Suppressor macrophage treated with lipopolysaccharide for 4 hours (primary cell): ENCODE measurements at regions not wholly inside any gene's neighbourhood (a gene's known extent, or its start where the extent isn't known, plus 50 kb on each side); places are given as distances from the start of the nearest gene placed in this dataset.
"Not testable (repeated sequence)": the region's sequence is repeated elsewhere in the genome, so short reads cannot be mapped to it uniquely, and the experiment has no call there.

ENCODE experiments used
- DNase-seq: peaks from one replicate; pipeline ENCODE4 v3.0.0-alpha.2; 2020

DNA sequence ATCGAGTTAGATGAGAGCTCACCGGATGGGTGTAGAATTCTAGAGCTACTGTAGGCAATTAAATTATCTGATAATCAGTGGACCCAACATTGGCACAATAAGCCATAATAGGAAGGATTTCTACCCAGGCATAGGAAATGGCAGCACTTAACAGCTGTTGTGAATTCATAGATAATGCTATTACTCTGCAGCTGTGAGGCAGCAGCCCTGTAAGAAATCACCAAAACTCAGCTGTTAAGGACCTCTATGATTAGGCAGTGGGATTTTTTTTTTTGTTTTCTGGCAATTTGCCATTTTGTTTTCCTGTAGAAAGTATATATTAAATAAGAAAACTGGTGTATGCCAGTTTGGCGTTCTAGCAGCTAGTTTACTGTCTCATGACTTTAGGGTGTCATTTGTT, 609.1 kb upstream of the SLC35B3 start:
- no peak for DNase-seq

DNA sequence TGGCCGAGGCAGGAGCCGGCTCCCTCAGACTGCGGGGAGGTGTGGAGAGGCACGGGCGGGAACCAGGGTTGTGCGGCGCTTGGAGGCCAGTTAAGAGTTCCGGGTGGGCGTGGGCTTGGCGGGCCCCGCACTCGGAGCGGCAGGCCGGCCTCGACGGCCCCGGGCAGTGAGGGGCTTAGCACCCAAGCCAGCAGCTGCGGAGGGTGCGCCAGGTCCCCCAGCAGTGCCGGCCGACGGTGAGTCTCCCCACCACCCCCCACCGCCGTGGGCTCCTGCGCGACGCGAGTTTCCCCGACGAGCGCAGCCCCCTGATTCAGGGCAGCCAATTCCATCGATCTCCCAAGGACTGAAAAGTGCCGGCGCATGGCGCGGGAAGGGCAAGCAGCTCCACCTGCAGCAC, 605.4 kb upstream of the SLC35B3 start:
- DNase-seq = no peak

DNA sequence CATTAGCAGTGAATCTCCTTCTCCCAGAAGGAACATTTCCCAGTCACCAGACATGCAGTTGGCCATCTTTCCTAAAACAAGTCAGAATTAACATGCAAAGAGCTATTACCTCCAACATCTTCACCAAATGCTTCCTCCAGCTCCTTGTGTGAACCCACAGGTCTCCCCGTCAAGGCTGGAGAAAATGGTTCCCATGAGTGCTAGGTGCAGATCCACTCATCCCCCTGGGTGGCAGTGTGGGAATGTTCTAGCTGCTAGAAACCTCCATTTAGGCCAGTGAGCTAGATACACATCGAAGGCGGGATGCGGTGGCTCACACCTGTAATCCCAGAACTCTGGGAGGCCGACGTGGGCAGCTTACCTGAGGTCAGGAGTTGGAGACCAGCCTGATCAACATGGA, 603.9 kb upstream of the SLC35B3 start:
- DNase-seq = no peak

DNA sequence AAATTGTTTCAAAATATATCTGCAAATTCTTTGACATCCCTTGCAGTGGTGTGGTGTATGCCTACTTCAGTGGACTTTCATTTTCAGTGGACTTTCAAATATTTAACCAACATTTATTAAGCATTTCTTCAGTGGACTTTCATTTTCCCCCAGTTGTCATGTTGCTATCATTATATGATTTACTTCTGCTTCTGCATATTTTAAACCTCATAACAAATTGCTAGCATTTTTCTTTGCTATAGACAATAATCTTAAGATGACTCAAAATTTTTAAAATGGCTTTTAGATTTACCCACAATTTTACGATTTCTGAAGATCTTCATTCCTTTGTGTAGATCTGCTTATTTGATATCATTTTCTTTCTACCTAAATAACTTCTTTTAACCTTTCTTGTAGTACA, 592.7 kb upstream of the SLC35B3 start:
- DNase-seq = no peak

DNA sequence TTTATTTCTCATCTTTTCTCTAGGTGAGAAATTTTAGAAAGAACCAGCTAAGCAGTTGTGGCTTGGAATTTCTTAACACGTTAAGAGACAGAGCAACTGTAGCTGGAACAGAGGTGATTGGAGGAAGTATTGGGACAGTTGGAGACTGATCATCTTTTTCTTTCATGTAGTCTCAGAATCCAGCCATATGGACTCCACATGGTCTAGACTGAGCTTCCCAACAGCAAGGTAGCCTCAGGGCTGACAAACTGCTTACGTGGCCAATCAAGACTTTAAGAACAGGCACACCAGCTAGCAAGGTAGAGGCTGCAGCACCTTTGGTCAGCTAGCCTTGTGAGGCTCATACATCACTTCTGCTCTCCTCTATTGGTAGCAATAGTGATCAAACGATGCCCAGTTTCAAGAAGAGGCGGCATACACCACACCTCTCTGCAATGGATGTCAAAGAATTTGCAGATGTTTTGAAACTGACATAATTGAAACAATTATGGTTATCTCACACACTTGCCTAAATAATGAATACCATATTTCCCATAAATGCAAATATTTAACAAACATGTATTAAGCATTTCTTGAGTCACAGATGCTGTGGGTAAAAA, 590.5 kb upstream of the SLC35B3 start:
- no peak for DNase-seq

DNA sequence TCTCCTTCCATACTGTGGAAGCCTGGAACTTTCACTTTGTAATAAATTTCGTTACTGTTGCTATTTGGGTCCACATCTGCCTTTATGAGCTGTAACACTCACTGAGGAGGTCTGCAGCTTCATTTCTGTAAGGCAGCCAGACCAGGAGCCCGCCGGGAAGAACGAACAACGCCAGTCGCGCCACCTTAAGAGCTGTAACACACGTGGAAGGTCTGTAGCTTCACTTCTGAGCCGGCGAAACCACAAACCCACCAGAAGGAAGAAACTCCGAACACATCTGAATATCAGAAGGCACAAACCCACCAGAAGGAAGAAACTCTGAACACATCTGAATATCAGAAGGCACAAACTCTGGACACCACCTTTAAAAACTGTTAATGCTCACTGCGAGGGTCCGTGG, 589.9 kb upstream of the SLC35B3 start:
- no peak for DNase-seq

DNA sequence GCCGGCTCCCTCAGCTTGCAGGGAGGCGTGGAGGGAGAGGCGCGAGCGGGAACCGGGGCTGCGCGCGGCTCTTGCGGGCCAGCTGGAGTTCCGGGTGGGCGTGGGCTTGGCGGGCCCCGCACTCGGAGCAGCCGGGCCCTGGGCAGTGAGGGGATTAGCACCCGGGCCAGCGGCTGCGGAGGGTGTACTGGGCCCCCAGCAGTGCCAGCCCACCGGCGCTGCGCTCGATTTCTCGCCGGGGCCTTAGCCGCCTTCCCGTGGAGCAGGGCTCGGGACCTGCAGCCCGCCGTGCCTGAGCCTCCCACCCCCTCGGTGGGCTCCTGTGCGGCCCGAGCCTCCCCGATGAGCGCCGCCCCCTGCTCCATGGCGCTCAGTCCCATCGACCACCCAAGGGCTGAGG, 588.9 kb upstream of the SLC35B3 start:
- DNase-seq = not testable (repeated sequence)

DNA sequence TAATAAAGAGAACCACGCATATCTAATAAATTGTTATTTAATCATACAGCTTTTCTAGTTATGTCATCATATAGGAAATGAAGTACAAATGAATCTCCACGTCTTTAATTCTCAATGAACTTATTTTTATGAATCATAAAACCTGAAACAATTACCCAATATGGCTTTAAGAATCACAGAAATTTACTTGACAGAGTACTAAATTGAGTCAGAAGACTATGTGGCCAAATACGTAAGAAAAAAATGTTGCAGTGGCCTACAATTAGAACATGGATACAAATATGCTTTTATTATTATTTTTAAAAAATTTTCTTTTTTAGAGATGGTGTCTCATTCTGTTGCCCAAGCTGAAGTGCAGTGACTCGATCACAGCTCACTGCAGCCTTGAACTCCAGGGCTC, 584.7 kb upstream of the SLC35B3 start:
- no peak for DNase-seq

DNA sequence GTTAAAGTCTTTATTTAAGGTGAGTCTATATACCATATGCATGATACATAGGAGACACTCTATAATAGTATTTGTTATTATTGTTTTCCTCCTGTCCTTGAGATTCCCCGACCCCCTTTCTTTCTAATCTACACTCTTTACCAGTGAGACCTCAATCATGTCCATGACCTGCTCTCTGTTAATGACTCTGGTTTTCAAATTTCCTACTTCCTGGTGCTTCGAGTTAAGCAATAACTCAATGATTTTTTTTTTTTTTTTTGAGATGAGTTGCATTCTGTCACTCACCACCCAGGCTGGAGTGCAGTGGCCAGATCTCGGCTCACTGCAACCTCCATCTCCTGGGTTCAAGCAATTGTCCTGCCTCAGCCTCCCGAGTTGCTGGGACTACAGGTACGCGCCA, 574.6 kb upstream of the SLC35B3 start:
- DNase-seq = no peak

DNA sequence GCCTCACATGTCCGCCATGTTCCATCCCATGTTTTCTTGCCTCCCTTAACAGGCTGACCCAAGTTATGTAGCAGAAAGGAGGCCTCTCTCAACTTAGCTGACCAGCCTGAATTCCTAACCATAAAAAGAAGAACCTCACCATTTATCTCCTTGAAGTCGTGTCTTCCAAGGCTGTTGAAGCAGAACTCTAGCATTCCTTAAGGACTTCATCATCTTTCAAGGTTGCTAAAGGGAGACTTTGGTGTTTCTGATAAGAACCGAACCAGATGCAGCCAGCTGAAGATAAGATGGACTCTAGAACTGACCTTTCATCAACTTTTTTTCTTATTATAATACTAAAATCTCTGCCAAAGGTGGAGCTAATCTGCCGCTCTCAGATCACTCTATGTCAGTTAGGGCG, 571.7 kb upstream of the SLC35B3 start:
- DNase-seq = no peak

DNA sequence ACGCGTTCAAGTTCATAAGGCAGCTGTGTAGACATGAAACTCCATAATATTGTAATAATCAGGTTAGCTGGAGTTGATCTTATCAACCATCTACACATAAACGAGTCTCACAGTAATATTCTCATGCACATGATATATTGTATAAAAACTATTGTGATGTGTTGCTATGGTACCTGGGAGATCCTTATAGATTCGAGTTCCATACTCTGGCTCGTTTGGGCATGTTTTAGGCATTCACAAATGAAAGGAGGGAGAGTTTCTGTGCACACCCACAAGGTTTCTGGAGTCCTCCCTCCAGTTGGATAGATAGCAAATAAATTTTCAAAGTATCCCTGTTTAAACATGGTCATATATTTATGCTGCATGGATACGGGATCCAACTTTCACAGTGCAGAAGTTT, 567.5 kb upstream of the SLC35B3 start:
- DNase-seq = no peak

DNA sequence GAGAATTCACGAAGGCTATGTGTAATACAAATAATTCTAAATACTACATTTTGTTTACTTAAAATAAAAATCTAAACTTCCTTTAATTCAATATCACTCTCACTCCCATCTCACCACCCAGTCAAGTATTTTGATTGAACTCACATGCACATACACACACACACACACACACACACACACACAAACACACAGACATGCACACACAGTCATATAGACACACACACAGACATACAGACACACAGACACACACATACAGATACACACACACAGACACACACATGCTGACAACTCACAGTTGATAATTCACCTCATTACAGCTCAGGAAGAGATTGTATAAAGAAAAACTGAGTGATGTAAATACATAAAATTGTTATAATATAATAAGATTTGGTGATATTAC, 559.8 kb upstream of the SLC35B3 start:
- no peak for DNase-seq

DNA sequence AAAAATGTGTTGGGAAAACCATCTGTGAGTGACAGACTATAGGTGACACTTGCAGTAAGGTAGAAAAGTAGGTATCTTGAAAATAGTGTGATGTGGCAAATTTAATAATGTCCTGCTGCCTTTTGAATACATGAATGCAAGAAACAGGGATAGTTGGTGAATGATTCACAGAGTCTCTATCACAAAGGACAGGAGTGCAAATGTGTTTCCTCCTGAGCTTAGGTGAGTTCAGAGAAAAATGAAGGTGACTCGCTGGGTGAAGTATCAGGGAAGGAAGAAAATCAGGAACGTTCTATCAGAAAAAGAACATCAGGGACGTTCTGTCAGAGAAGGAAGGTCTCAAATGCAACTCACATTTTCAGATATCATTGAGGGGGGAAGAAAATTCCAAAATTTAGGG, 557.8 kb upstream of the SLC35B3 start:
- no peak for DNase-seq

DNA sequence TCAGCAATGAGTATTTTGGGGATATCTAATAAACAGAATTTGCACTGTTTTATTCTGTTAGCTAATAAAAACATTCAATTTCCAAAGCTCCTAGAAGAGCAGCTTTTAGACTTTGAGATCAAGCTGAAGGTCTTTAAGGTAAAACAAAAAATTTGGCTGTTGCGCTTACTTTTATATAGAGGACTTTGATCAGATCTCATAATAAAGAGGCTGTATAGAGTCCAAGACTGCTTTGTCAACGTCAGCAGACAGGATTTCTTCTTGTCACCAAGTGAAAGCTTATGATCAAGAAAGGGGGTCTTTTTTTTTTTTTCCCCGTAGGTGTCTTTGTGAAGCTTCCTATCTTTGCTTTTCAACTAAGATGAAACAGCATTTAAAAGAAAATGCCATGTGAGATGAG, 556.5 kb upstream of the SLC35B3 start:
- DNase-seq = no peak

DNA sequence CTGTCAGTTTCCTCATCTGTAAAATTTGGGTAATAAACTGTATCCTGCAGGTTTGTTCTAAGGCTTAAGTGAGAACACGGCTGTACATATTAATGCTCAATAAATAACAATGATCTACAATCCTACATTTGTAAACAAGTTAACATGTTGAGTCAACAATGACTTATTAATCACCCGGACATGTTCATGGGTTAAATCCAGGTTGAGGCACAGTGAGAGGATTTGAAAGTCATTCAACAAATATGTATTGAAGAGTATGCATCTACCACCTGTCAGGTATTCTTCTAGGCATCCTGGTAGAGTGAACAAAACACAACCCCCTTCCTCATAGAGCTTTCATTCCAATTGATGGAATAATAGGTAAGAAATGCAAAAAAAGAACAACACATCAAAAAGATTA, 554.7 kb upstream of the SLC35B3 start:
- no peak for DNase-seq

DNA sequence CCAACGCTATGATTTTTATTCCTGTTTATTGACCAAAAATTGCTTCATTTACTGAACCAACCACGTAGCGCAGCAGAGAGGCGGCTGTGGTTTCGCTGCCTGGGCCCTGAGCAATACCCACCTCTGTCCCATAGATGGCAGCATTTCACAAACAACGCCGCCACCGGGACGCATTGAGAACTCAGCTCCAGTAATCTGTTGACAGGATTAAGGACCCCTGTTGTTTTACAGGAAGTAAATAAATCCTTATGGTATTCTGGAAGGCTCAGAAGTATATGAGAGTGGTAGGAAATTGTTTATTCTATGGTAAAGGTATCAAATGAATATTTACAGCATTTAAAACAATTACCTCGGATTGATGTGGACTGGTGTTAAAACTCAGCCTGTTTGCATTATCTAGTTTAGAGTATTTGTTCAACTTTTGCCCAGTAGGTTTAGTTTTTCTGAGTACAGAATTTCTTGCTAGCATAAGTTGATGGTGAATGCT, 547.9 kb upstream of the SLC35B3 start:
- DNase-seq = peak; percentile 69

DNA sequence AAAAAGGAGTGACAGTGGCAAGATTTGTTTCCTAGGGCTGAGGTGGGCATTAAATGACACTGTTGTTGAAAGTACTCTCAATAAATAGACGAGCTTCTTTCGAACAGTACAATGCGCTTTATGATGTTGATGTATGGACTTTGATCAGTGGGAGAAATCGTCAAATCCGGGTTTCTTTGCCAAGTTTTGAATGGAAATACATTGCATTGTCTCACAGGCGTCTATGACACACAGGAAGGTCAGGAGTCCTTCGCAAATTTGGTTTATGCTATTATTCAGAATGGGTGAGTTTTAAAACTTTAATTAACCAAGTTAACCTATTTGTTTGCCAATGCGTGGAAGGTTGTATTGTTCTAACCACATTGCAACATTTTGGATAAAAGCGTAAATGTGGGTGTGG, 547.3 kb upstream of the SLC35B3 start:
- DNase-seq = no peak

DNA sequence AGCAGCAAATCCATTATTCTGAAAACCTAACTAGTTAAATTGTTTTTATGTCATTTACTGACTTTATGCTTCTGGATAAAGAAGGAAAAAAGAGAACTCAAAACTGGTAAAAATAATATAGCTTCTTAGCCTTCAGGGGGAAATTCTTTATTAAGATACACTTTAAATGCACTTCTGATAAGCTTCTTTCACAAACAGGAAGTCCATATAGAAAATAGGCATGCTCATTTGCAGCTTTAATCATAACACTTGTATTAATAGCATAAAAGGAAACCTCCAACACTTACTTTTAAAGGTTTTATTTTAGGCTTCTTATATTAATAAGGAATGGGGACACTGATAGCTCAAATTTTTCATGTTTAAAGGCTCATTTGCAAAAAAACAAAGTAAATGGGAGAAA, 538.0 kb upstream of the SLC35B3 start:
- DNase-seq = no peak

DNA sequence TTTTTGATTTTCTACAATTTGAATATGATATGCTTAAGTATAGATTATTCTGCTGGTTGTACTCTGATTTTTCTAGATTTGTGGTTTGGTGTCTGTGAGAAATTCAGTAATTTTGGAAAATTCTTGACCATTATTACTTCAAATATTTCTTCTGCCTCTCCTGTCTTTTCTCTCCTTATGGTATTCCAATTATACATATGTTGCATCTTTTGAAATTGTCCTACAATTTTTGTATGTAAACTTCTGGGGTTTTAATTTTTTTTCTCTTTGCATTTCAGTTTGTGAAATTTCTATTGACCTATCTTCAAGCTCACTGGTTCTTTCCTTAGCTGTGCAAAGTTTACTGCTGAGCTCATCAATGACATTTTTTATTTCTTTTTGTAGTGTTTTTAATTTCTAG, 534.4 kb upstream of the SLC35B3 start:
- DNase-seq = no peak

DNA sequence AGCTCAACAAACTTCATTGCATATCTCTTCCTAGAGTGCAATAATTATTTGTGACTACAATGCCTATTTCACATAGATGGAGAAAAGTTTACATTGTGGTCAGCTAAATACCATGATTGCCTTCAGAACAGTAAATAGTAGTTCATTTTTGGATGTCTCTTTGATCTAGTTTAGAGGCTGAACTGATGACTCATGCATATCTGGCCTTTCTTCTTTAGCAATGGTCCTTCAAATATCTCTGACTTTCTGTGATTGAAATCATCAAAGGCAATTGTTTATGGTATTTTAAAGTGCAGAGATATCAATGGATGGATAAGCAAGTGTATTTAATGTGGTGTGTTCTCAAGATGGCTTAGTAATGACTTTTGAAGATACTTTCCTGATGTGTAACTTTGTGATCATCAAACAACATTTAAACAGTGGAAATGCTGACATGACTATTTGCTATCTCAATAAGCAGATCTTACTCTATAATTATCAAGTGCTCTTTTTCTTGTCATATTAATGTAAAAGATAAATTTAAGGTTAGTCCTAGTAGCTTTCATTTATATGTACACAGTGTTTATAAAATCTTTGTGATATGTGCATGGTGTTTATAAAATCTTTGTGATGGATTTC, 523.7 kb upstream of the SLC35B3 start:
- no peak for DNase-seq

DNA sequence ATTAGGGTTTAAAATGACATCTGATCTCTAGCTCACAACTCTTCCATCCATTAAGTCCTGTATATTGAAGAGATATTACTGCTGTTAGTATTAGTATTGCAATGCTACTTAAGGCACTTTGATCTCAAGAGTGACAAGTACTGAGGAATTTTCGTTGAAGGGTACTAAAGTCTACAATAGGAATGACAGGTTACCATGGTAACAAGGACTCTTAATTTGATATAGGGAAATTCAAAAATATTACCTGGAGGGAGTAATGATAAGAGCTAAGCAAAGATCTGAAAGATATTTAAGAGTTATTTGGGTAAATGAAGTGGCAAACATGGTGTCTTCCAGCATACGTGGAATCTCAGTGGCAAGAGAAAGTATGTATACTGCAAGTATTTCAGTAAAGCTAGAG, 518.0 kb upstream of the SLC35B3 start:
- DNase-seq = no peak

DNA sequence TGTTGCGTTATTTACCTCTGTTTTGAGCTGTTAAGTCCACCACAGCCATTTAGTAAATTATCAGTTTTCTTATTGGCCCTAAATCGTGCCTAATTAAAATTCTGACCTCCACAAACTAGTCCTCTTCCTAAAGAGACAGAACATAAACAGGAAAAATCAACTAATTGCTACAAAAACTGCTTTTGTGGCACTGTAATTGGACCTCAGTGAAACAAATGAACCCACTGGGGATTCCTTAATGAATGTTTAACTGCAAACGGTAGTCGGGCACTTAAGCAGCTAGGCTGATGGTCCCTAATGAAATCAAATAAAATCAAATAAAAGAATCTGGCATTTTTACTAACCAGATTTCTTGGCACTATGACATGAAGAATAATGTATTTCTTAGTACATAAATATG, 513.4 kb upstream of the SLC35B3 start:
- DNase-seq = no peak

DNA sequence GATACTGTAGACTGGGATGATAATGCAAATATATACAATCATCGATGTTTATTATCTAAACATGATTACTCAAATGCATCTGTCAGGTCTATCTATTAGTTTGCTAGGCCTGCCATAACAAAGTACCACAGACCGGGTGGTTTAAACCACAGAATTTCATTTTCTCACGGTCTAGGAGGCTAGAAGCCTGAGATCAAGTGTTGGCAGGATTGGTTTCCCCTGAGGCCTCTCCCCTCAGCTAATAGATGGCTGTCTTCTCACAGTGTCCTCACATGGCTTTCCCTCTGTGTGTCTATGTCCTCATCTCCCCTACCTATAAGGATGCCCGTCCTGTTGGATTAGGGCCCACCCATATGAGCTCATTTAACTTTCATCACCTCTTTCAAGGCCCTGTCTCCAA, 512.6 kb upstream of the SLC35B3 start:
- DNase-seq = no peak

DNA sequence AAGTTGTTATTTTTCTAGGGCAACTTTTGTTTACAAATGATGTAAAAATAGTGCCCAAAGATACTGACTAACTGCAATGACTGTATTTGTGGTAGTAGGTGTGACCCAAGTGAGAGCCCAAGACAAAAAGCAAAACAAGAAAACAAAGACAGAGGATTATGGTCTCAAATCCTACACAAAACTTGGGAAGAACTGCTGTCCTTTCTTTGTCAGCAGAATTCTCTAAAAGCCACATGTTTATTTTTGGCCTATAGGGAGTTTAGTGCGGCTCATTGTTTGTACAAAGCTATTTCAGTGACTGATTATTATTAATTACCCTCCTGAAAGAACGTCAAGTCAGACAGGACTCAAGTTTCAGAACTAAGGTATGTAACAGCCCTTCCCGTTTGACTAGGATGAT, 509.2 kb upstream of the SLC35B3 start:
- DNase-seq = no peak

DNA sequence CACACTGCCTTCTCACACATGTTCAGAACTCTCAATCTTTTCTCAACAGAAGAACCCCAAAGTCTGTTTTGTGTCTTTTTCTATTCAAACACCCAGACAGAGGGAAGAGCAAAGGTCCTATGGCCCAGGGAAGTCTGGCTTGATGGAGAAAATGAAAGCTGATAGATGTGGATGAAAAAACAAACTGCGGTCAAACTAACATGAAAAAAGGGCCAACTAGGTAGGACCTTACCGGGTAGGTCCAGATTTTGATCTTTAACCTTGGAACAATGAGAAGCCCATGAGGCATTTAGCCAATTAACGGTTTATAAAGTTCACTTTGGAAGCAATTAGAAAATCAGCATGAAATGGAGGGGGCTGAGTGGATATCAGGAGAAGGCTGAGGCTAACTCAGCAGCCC, 507.7 kb upstream of the SLC35B3 start:
- no peak for DNase-seq
